Endothelial cell of umbilical vein (primary cell): ENCODE measurements at regions not wholly inside any gene's neighbourhood (a gene's known extent, or its start where the extent isn't known, plus 50 kb on each side); places are given as distances from the start of the nearest gene placed in this dataset.

ENCODE experiments used
- BruUV-seq: library from RNA; stranded (reverse); fragments of 400-500 nt; replicated peaks from 2 replicates; lab custom pipeline; 2021; lab: Mats Ljungman, UMichigan
- CTCF ChIA-PET: fragments of 300-600, 350-600 bp; sonication (Branson Sonifier 250); formaldehyde crosslinking; loops from one replicate; lab custom pipeline; 2021; ENCODE audit warnings: antibody characterized with exemption, inconsistent platforms; lab: Charles Lee
- POLR2A ChIA-PET: fragments of 300-600, 350-600 bp; sonication (Branson Sonifier 250); formaldehyde crosslinking; loops from one replicate; lab custom pipeline; 2021; ENCODE audit warnings: antibody characterized with exemption, inconsistent platforms; lab: Charles Lee
- DNase-seq: peaks from one replicate; pipeline ENCODE4 v3.0.0-alpha.2; 2011; ENCODE audit warnings: low read depth, low spot score
- FAIRE-seq: peaks from 2 replicates; lab custom pipeline; 2011; peaks lifted over from hg19 to GRCh38; lab: Jason Lieb, UNC
- H2AFZ ChIP-seq: 2 replicates; pipeline ENCODE4 v1.6.0; 2012; ENCODE audit warnings: low read depth, low read length, control low read depth, inconsistent platforms
- H3K27ac ChIP-seq: 2 replicates; pipeline ENCODE4 v1.5.1; 2011; ENCODE audit warnings: low read depth, mild to moderate bottlenecking, control low read depth, low read length, moderate library complexity; ENCODE audit not compliant: insufficient read depth
- H3K27me3 ChIP-seq, 2 experiments: 2 replicates each; pipeline versions ENCODE4 v1.6.0 to v1.6.1; 2011; ENCODE audit warnings: low read length in 2 of 2, mixed read lengths in 1 of 2; ENCODE audit not compliant: control insufficient read depth in 2 of 2, insufficient read depth in 2 of 2
- H3K36me3 ChIP-seq, 2 experiments: 2 replicates in 1 of 2; 3 replicates in 1 of 2; pipeline ENCODE4 v1.5.1; 2011; ENCODE audit warnings: low read length in 2 of 2, mild to moderate bottlenecking in 1 of 2, moderate library complexity in 1 of 2; ENCODE audit not compliant: control insufficient read depth in 2 of 2, insufficient read depth in 2 of 2; ENCODE audit errors: extremely low read depth in 1 of 2
- H3K4me1 ChIP-seq: 3 replicates; pipeline ENCODE4 v1.5.1; 2011; ENCODE audit warnings: mild to moderate bottlenecking, low read length; ENCODE audit not compliant: control insufficient read depth, insufficient read depth; ENCODE audit errors: extremely low read depth
- H3K4me2 ChIP-seq: 2 replicates; pipeline ENCODE4 v1.6.1; 2011; ENCODE audit warnings: low read length, control low read depth, mixed read lengths; ENCODE audit not compliant: insufficient read depth
- H3K4me3 ChIP-seq, 3 experiments: fragments of 200-600 bp in 1 of 3; sonication (generic), shearing (Covaris generic) in 1 of 3; replicated peaks in 1 of 3; 2 replicates each; pipeline ENCODE4 v1.5.1; 2011 to 2016; ENCODE audit warnings: control low read depth in 3 of 3, low read length in 3 of 3, mild to moderate bottlenecking in 2 of 3, inconsistent platforms in 1 of 3, low read depth in 1 of 3, moderate library complexity in 1 of 3; ENCODE audit not compliant: insufficient read depth in 1 of 3
- H3K79me2 ChIP-seq: 2 replicates; pipeline ENCODE4 v1.6.0; 2012; ENCODE audit warnings: low read length, inconsistent platforms; ENCODE audit not compliant: control insufficient read depth, insufficient read depth
- H3K9ac ChIP-seq: replicated peaks from 2 replicates; pipeline ENCODE3; 2011; ENCODE audit warnings: low read length, control low read depth; ENCODE audit not compliant: insufficient read depth; ENCODE audit errors: extremely low read depth
- H3K9me1 ChIP-seq: replicated peaks from 3 replicates; pipeline ENCODE4 v1.6.0; 2011; ENCODE audit warnings: mild to moderate bottlenecking, low read length; ENCODE audit not compliant: control insufficient read depth, insufficient read depth; ENCODE audit errors: extremely low read depth
- H3K9me3 ChIP-seq: replicated peaks from 2 replicates; pipeline ENCODE4 v1.5.1; 2012; ENCODE audit warnings: low read length, inconsistent platforms; ENCODE audit not compliant: control insufficient read depth, insufficient read depth
- H4K20me1 ChIP-seq: replicated peaks from 2 replicates; pipeline ENCODE3; 2011; ENCODE audit warnings: mild to moderate bottlenecking, low read length; ENCODE audit not compliant: control insufficient read depth, insufficient read depth; ENCODE audit errors: extremely low read depth
- EZH2 ChIP-seq: IDR thresholded peaks from 2 replicates; pipeline ENCODE4 v1.6.1; 2012; ENCODE audit warnings: borderline replicate concordance, low read depth, mild to moderate bottlenecking, moderate library complexity, low read length, inconsistent platforms; ENCODE audit not compliant: severe bottlenecking
- FOS ChIP-seq: IDR thresholded peaks from 2 replicates; pipeline ENCODE4 v1.6.1; 2011; ENCODE audit warnings: mild to moderate bottlenecking, low read length, moderate library complexity, borderline replicate concordance; ENCODE audit not compliant: insufficient read depth
- GATA2 ChIP-seq: IDR thresholded peaks from 2 replicates; pipeline ENCODE4 v1.7.0; 2011; ENCODE audit warnings: low read depth, mild to moderate bottlenecking, moderate library complexity, mixed read lengths, low read length; ENCODE audit not compliant: insufficient read length, insufficient read depth
- JUN ChIP-seq: IDR thresholded peaks from 2 replicates; pipeline ENCODE4 v1.6.1; 2011; ENCODE audit warnings: borderline replicate concordance, low read depth; ENCODE audit not compliant: insufficient read length, insufficient read depth
- MYC ChIP-seq: IDR thresholded peaks from one replicate; pipeline ENCODE4 v1.6.1; 2011; ENCODE audit warnings: mild to moderate bottlenecking, low read depth, low read length
- POLR2A ChIP-seq: IDR thresholded peaks from 2 replicates; pipeline ENCODE4 v1.6.1; 2012; ENCODE audit warnings: low read depth, mild to moderate bottlenecking, control low read depth, low read length
- POLR2AphosphoS5 ChIP-seq: IDR thresholded peaks from 2 replicates; pipeline ENCODE4 v1.6.1; 2012; ENCODE audit warnings: low read depth, mild to moderate bottlenecking, control low read depth, low read length, moderate library complexity; ENCODE audit not compliant: insufficient read depth
- dilution Hi-C: fragments of 300-500 bp; cut with MboI; formaldehyde crosslinking; loops from one replicate; pipeline ENCODE4 v1.15.0; 2019; ENCODE audit warnings: low sequenced_read_pairs; ENCODE audit not compliant: extremely low pct_ligation_motif_present
- intact Hi-C: fragments of 100-400 bp; cut with micrococcal nuclease; formaldehyde crosslinking; loops from one replicate; pipeline ENCODE4 v1.10.0; 2022
- TF ChIP-seq, protein P1 (sequence below): IDR thresholded peaks from 2 replicates; pipeline ENCODE4 v1.6.1; 2011; ENCODE audit not compliant: insufficient read depth, insufficient read length
- TF ChIP-seq, protein P2 (sequence below), 2 donors: IDR thresholded peaks; 1 replicate in 1 of 2; 2 replicates in 1 of 2; pipeline ENCODE4 v1.5.1; 2011; ENCODE audit warnings: low read length in 2 of 2, mild to moderate bottlenecking in 2 of 2, moderate library complexity in 2 of 2, control low read depth in 1 of 2, inconsistent platforms in 1 of 2, low read depth in 1 of 2; ENCODE audit not compliant: insufficient read depth in 1 of 2; ENCODE audit errors: extremely low read depth in 1 of 2

DNA sequence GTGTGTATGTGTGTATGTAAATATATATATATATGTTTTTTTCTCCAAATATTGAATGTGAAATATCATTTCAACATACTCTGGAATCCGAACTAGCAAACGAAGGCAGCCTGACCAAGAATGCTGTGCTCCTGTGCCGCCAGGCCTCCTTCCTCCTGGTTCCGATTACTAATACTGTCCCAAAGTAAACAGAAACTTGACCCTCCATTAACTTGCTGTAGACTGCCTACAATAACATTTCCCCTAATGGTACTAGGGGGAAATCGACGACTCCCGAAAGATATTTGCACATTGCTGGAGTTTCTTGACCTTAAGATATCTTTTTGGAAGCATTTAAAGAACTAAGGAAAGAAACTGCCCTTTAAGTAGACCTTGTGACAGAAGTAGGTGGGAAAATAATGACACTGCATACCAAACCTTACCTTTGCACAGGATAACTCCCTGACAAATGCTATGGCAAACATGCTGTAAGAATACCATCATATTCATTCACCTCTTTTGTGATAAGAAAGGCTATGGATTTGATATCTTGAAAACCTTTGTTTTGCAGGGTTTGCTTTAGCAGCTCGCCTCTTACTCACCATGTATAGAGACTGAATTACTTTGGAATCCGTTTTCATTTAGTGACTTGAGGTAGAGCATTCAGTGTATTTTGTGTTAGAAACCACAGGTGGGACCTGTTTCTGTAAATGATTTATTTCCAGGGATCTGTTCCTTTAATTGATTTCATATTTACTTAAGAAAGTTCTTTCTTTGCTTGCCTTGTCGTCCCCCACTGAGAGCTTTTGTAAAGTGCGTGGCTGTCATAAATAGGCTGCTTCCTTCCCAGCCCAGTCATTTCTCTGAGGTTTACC lies 80.1 kb downstream of the KLF5 start:
- no TSS peak for BruUV-seq
- Histone ChIP-seq H4K20me1 (no peaks in the 10 kb centered on the region), H3K4me3 (no peak overlapping the region), H3K27ac (no peak overlapping the region), H3K4me1 (no peaks in the 10 kb centered on the region), H3K9ac (no peak overlapping the region), H3K36me3 (no peaks in the 10 kb centered on the region), H3K27me3 (no peaks in the 10 kb centered on the region), H2AFZ (no peak overlapping the region), H3K79me2 (no peaks in the 10 kb centered on the region), H3K9me1 (no peaks in the 10 kb centered on the region), H3K9me3 (no peaks in the 10 kb centered on the region), H3K4me2 (no peak overlapping the region)
- dilution Hi-C loops, result no loop called here
- intact Hi-C loops, result no loop called here
- no peak for DNase-seq
- POLR2A ChIA-PET, result no interaction called here
- FAIRE-seq, result no peak
- TF ChIP-seq GATA2, result no peak
- TF ChIP-seq POLR2A, result no peak
- no peak for TF ChIP-seq JUN
- no peak for TF ChIP-seq MYC
- no peak for TF ChIP-seq EZH2
- TF ChIP-seq, protein P1, sequence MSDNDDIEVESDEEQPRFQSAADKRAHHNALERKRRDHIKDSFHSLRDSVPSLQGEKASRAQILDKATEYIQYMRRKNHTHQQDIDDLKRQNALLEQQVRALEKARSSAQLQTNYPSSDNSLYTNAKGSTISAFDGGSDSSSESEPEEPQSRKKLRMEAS, result no peak
- TF ChIP-seq, protein P2, sequence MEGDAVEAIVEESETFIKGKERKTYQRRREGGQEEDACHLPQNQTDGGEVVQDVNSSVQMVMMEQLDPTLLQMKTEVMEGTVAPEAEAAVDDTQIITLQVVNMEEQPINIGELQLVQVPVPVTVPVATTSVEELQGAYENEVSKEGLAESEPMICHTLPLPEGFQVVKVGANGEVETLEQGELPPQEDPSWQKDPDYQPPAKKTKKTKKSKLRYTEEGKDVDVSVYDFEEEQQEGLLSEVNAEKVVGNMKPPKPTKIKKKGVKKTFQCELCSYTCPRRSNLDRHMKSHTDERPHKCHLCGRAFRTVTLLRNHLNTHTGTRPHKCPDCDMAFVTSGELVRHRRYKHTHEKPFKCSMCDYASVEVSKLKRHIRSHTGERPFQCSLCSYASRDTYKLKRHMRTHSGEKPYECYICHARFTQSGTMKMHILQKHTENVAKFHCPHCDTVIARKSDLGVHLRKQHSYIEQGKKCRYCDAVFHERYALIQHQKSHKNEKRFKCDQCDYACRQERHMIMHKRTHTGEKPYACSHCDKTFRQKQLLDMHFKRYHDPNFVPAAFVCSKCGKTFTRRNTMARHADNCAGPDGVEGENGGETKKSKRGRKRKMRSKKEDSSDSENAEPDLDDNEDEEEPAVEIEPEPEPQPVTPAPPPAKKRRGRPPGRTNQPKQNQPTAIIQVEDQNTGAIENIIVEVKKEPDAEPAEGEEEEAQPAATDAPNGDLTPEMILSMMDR (IDR thresholded peaks at IDR 0.05; ENCODE audit: extremely low read depth in 1 of 2, insufficient read depth in 1 of 2, low read depth in 1 of 2, low read length in 2 of 2), result no peak
- TF ChIP-seq FOS, result no peak
- TF ChIP-seq POLR2AphosphoS5, result no peak
- CTCF ChIA-PET, result no interaction called here
